GM21619 (cell line): ENCODE measurements at regions not wholly inside any gene's neighbourhood (a gene's known extent, or its start where the extent isn't known, plus 50 kb on each side); places are given as distances from the start of the nearest gene placed in this dataset.
"Not testable (repeated sequence)": the region's sequence is repeated elsewhere in the genome, so short reads cannot be mapped to it uniquely, and the experiment has no call there.

ENCODE experiments used
- ATAC-seq: cut with Tn5 transposase; IDR thresholded peaks from one replicate; pipeline ENCODE4 v1.9.1; 2021; ENCODE audit not compliant: unreplicated experiment

DNA sequence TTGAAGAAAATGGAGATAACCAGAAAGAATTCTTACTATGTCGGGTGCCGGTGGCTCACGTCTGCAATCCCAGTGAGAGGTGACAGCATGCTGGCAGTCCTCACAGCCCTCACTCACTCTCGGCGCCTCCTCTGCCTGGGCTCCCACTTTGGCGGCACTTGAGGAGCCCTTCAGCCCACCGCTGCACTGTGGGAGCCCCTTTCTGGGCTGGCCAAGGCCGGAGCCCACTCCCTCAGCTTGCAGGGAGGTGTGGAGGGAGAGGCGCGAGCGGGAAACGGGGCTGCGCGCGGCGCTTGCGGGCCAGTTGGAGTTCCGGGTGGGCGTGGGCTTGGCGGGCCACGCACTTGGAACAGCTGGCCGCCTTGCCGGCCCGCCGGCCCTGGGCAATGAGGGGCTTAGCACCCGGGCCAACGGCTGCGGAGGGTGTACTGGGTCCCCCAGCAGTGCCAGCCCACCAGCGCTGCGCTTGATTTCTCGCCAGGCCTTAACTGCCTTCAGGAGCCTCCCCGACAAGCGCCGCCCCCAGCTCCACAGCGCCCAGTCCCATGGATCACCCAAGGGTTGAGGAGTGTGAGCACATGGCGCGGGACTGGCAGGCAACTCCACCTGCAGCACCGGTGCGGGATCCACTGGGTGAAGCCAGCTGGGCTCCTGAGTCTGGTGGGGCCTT, 1672.5 kb upstream of the B3GALT2 start:
- not testable (repeated sequence) for ATAC-seq

DNA sequence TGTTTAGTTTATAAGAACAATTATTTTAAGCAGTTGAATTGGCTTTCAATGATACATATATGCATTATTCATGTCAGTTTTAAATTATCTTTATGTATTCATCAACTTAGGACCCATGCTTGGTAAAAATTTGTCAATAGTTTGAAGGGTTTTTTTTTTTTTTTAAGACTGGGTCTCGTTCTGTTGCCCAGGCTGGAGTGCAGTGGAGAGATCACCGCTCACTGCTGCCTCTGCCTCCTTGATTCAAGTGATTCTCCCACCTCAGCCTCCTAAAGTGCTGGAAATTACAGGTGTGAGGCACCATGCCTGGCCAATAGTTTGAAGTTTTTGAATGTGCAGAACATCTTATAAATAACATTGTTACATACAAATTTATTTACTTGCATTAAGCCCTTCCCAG, 1671.0 kb upstream of the B3GALT2 start:
- no peak for ATAC-seq

DNA sequence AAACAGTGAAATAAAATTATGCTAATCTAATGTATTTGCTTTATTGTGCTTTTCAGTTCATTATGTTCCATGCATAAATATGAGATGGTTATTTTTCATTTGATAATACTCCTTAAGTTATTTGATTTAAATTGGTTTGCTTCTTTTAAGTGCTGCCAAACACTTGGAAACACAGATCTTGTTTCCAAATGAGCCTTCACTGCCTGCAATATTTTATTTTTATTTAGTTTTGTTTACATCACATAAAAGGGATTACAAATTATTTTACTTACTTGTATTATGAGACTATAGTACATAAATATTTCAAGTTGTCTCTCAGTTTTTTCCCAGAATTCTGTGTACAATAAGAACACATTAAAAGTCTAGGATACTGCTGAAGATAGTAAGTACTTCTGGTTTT, 1662.4 kb upstream of the B3GALT2 start:
- no peak for ATAC-seq

DNA sequence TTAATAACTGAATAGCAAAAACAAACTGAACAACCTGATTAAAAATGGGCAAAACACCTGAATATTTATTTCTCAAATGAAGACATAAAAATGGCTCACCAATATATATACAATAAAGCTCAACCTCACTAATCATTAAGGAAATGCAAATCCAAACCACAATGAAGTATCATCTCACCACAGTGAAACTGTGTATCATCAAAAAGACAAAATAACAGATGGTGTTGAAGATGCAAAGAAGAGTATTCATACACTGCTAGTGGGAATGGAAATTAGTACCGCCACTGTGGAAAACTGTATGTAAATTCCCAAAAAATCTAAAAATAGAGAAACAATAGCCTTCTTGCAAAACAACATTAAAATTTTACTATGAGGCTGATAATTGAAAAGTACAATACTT, 1660.1 kb upstream of the B3GALT2 start:
- peak; percentile 79 for ATAC-seq

DNA sequence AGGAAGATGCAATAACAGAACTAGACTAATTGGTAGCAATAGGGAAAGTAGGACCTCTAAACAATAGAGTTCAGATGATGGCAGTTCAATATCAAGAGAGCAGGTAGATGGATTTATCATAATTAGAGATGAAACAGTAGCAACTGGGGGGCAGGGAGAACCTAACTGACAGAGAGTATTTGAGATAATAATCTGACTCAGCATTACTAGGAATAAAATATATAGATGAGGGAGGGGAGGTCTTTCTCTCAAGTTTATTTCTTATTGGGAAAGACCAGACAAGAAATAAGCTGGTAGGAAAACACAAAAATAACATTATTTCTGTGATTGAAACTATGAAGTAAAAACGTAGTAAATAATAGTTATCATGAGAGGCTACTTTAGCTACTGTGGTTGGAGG, 1656.7 kb upstream of the B3GALT2 start:
- no peak for ATAC-seq

DNA sequence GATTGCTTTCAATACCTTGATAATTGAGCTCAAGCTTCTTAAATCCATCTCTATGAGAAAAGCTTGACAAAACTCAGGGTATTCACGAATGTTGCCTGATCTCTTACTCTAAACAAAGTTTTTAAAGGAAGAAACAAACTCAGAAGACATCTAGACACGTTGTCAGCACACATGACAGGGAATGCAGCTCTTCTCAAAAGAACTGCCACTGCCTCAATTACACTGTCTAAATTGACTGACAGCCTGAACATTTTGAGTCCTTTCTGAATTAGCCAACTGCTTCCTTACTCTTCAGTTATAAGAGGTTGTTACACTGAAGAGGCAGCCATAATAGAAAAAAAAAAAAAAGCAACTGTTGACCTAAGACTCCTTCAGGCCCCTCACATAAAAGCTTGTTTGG, 1646.7 kb upstream of the B3GALT2 start:
- no peak for ATAC-seq

DNA sequence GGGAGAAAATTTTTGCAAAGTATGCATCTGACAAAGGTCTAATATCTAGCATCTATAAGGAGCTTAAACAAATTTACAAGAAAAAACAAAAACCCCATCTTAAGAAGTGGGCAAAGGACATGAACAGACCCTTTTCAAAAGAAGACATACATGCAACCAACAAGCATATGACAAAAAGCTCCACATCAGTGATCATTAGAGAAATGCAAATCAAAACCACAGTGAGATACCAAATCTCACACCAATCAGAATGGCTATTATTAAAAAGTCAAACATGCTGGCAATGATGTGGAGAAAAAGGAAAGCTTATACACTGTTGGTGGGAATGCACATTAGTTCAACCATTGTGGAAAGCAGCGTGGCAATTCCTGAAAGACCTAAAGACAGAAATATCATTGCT, 1645.2 kb upstream of the B3GALT2 start:
- ATAC-seq, result not testable (repeated sequence)

DNA sequence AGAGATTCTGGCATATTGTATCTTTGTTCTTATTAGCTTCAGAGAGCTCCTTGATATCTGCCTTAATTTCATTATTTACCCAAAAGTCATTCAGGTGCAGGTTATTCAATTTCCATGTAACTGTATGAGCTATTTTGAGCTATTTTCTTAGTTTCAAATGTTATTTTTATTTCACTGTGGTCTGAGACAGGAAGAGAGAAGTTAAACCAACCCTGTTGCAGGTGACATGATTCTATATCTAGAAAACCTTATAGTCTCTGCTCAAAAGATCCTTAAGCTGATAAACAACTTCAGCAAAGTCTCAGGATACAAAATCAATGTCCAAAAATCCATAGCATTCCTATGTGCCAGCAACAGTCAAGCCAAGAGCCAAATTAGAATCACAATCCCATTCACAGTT, 1644.0 kb upstream of the B3GALT2 start:
- ATAC-seq, result peak; percentile 78

DNA sequence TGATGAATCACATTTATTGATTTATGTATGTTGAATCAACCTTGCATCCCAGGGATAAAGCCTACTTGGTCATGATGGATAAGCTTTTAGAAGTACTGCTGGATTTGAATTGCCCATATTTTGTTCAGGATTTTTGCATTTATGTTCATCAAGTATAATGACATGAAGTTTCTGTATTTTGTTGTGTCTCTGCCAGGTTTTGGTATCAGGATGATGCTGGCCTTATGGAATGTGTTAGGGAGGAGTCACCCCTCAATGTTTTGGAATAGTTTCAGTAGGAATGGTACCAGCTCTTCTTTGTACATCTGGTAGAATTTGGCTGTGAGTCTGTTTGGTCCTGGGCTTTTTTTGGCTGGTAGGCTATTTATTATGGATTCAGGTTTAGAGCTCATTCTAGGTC, 1643.1 kb upstream of the B3GALT2 start:
- ATAC-seq, result no peak

DNA sequence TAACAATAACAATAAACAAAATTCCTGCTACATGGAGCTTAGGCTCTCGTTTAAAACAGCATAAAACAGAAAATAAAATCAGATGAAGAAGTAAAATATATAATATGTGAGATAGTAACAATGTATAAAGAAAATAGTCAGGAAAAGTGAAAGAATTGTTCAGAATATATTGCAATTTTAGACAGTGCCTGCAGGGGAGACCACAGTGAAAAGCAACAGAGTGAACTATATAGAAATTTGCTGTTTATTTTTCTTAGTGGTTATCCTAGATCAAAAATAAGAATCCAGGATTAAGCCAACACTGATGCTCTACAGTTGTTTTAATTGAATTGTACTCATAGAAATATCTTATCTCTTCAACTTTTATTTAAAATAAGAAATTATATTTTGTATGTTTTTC, 1639.0 kb upstream of the B3GALT2 start:
- no peak for ATAC-seq

DNA sequence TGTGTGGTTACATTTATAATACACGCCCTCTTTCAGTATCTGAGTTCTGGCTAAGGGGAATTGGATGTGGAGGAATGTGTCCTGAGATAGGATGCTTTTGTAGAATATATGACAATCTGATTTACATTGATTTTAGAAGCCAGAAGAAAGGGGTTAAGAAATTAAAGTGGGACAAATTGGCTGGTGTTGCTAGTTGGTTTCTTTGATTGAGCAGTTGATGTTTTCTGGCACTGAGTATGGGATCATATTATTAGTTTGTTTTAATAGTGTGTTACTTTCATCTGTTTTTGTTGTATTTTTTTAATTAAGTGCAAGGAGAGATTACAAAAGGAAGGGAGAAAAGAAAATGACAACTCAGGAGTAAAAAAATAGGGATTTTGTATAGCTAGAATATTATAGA, 1634.7 kb upstream of the B3GALT2 start:
- ATAC-seq, result no peak

DNA sequence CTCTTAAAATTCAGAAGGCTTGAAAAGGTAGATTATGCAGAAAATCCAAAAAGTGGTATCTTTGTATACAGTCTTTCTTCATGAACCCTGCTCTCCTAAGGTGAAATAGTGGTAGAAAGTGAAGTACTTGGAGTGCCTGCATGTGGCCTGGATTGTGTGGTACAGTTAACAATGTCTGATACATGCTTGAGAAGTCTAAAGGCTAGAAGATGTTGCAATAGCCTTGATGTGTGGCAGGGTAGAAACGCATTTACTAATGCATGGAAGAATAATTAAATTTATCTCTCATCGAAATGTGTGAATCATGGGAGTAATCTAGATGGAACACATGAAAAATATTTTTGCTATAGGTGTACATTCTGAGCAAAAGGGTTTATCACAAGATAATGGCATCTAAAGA, 1632.3 kb upstream of the B3GALT2 start:
- no peak for ATAC-seq

DNA sequence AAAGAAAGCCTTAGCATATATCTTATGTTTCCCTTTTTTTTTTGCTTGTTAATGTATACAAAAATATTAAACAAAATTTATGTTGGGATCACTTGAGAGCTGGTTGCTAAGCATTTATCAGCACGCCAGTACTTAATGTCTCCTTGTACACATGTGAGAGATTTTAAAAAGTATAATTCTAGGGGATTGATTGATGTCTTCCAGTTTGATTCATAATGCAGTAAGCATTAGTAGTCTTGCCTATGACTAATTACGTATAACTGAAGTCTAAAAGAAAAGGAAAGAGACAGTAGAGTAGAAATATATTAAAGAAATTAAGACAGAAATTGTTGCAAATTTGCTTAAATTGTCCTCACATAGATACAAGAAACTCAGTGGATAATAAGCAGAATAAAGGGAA, 1630.4 kb upstream of the B3GALT2 start:
- ATAC-seq, result no peak

DNA sequence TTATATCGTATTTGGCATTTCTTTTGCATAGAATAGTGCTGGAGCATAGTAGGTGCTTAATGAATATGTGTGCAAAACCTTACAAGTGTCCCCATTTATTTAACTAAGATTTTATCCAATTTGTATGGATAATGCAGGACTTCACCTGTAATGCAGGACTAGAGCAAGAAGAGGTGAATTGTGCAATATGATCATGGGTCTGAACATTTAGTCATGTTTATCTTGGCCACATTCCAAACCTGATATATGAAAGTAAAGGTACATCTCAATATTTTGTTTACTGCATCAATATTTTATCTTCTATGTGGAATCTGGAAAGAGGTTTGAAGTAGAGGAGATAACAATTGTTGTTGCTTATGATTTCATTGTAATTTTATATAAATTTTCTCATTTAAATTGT, 1626.7 kb upstream of the B3GALT2 start:
- ATAC-seq, result no peak

DNA sequence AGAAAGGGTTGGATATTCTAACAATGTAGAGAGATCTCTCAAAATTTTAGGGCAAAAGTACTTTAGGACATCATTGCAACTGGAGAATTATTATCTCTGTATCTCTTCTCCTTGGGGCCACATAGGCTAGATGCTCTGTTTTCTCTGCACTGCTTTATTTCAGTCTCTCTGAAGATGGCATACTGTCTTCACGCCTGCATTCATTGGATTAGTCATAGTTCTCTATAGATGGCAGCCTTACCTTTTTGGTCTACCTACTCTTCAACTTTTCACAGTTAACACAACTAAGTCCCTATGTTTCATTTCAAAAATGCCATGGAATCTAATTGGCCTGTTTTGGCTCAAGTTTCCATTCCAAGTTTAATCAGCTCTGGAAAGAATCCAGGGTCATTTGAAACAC, 1623.3 kb upstream of the B3GALT2 start:
- ATAC-seq, result no peak

DNA sequence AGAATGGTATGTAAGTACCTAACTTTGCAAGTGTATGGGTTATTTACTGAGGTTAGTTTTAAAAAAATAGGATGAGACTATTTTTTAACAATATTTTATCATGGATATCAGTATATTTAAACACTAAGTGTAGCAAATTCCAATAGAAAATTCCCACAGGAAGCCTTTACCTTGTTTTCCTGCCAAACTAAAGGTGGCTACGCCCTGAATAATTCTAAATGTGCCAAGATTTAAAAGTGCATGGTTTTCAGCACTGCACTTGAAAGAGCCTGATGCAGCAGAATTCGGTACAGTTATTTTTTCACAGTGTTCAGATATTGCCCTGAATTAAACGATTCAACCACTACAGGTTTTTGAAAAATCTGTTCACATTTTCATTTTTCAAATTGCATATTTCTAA, 1622.8 kb upstream of the B3GALT2 start:
- no peak for ATAC-seq

DNA sequence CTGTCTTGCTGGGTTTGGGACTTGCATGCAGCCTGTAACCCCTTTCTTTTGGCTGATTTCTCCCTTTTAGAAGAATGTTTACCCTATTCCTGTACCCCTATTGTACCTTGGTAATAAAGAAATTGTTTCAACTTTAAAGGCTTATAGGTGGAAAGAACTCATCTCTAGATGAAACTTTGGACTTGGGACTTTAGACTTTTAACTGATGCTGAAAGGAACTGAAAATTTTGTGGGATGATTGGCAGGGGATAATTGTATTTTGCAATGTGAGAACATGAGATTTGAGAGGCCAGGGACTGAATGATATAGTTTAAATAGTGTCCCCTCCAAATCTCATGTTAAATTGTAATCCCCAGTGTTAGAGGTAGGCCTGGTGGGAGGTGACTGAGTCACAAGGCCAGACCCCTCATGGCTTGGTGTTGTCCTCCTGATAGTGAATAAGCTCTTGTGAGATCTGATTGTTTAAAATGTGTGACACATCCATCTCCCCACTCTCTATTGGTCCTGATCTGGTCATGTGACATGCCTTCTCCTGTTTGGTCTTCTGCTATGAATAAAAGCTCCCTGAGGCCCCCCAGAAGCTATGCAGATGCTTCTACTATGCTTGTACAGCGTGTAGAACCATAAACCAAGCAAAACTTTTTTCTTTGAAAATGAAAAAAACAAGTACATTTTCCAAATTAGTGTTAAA, 1621.3 kb upstream of the B3GALT2 start:
- ATAC-seq, result no peak

DNA sequence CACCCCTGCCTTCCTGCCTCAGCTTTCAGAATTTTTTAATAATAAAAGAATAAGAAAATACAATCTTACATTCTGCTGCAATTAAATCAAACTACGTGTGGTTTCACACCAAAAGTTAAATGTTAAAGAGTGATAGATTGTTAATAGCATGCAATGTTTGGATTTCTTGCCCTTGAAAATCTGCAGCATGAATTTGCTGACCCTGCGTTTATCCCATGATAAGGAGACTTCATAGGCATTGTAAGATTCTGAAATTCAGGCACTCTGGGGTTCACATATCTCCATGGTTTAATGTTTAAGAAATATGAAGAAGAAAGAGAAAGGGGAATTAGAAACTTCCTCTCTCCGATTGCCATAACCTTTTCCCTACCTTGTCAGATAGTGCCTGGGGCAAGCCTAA, 1616.2 kb upstream of the B3GALT2 start:
- no peak for ATAC-seq

DNA sequence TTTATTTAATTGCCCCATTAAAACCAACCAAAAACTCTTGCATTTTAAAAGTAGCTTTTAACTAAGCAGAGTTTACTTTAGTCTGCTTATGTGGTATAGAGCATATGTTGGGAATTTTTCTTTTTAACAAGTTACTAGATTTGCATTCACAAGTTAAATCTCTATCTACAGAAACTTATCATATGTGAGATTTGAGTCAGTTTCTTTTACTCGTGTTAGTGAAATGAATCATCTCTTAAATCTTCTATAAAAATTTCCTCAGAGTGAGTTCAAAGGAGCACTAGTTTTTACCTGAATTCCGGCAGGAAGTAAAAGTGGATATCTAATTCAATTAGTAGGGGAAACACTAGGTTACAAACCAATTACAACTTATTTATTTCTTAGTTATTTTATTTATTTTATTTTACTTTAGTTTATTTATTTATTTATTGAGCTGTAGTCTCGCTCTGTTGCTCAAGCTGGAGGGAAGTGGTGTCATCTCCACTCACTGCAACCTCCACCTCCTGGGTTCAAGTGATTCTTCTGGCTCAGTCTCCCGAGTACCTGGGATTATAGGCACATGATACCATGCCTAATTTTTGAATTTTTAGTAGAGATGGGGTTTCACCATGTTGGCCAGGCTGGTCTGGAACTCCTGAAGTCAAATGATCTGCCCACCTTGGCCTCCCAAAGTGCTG, 1609.6 kb upstream of the B3GALT2 start:
- peak; percentile 87 for ATAC-seq

DNA sequence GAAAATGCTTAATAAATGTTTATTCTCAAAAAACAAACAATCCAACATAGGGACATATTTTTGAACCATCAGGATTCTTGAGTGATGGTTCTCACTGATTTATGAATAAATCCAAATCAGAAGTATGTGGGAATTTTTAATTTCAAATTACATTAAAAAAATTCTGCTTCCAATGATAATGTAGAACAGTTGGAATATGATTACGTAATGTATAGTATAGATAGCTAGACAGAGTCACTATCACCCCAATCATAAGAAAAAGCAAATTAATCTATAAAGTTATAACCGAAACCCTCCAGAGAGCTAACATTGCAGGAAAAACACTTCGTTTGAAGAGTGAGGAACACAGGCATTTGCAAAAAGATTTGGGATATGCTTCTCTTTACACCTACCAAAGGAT, 1600.6 kb upstream of the B3GALT2 start:
- ATAC-seq, result no peak

DNA sequence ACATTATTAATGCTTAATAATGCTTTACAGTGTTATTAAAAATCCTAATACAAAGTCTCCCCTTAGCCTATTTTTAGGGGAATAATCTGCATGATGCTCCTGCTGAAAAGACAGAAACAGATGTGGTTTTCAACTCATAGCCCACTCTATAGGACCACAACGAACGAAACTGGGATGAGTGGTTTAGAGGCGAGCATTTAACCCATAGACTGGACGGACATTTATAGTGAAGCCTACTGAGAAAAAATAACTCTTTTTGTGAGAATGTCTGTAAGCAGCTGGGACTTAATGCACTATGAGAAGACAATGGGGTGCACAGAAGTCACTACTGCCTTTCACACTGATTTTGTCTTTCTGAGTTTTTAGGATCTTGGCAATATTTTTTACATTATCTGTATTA, 1599.6 kb upstream of the B3GALT2 start:
- ATAC-seq, result no peak

DNA sequence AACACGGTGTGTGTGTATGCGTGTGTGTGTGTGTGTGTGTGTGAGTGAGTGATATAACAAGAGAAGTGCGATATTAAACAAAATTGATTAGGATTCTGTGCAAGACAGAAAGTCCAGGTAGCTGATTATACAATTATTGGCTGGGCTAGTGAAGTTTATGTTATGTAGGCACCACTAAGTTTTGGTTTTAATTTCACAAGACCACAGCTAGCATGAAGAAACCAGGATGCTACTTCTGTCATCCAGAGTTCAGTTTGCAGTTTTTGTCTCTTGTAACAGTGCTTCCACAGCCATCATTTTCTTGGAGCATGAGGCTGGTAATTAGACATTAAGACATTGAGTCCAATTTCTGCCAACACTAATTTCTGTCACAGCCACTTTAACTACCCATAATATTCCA, 1590.2 kb upstream of the B3GALT2 start:
- ATAC-seq, result no peak
